ENCODE measurements at regions not wholly inside any gene's neighbourhood (a gene's known extent, or its start where the extent isn't known, plus 50 kb on each side); places are given as distances from the start of the nearest gene placed in this dataset.

DNA sequence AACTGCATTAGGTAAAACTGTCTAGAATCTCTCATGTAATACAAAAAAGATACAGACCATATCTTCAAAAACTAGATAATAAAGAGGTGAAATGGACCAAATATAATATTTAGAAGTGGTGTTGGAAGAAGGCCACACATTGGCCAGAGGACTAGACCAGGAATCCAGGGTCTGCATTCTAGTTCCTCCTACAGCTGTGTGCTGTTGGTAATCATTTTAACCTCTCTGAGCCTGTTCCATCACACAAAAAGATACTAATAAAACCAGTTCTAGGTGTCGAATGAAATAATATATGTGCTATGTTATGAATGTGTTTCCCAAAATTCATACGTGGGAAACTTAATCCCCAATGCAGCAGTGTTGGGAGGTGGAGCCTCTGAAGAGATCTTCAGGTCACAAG is 111.6 kb upstream of the RREB1 start:
- H3K27ac ChIP-seq: no peak overlapping the region
- TF ChIP-seq POLR2AphosphoS5 (IDR thresholded peaks at IDR 0.05) (no peak), POLR2A (IDR thresholded peaks at IDR 0.05) (no peak), EP300 (IDR thresholded peaks at IDR 0.05) (no peak)
- TF ChIP-seq, protein P1, sequence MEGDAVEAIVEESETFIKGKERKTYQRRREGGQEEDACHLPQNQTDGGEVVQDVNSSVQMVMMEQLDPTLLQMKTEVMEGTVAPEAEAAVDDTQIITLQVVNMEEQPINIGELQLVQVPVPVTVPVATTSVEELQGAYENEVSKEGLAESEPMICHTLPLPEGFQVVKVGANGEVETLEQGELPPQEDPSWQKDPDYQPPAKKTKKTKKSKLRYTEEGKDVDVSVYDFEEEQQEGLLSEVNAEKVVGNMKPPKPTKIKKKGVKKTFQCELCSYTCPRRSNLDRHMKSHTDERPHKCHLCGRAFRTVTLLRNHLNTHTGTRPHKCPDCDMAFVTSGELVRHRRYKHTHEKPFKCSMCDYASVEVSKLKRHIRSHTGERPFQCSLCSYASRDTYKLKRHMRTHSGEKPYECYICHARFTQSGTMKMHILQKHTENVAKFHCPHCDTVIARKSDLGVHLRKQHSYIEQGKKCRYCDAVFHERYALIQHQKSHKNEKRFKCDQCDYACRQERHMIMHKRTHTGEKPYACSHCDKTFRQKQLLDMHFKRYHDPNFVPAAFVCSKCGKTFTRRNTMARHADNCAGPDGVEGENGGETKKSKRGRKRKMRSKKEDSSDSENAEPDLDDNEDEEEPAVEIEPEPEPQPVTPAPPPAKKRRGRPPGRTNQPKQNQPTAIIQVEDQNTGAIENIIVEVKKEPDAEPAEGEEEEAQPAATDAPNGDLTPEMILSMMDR (IDR thresholded peaks at IDR 0.05): no peak
- WGBS: 84% methylated on average over 2 of the region's 2 CpGs
- no peaks in the 10 kb centered on the region for H3K36me3 ChIP-seq
- no peaks in the 10 kb centered on the region for H3K27me3 ChIP-seq
- H3K9me3 ChIP-seq: no peaks in the 10 kb centered on the region
- no peak overlapping the region for H3K4me3 ChIP-seq
- peaks cover 7% of the 10 kb centered on the region for H3K4me1 ChIP-seq
- no peak for DNase-seq (ENCODE audit: low spot score in 2 of 2)

DNA sequence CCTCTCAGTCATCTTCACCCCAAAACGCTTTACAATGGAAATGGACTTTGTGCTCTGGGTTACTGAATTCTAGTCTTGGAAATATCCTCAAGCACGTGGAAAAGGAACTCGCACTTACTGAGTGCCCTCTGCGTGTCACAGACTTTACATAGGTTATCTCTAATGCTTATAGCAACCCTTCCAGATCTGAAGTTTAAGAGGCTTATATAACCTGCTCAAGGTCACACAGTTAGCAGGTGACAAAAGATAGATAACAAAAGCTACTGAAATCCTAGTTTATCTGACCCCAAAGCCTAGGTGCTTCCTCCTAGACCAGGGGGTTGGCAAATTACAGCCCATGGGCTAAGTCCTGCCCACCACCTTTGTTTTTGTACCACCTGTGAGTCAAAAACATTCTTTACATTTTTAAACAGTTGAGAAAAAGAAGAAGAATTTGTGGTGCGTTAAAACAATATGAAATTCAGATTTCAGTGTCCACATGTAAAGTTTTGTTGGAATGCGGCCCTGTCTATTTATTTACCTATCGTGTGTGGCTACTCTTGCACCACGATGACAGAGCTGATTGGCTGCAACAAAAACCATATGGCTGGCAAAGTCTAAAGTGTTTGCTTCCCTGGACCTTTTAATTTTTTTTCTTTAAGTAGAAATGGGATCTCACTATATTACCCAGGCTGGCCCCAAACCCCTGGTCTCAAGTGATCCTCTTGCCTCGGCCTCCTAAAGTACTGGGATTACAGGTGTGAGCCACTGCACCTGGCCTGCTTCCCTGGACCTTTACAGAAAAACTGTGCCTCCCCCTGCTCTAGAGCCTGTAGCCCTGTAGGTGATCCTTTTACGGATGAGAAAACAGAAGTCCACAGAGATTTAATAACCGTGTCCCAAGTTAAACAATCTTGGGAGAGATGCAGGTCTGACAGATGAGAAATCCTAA is 110.2 kb upstream of the RREB1 start:
- no peaks in the 10 kb centered on the region for H3K9me3 ChIP-seq
- no peak overlapping the region for H3K4me3 ChIP-seq
- WGBS: 87% methylated on average over 11 of the region's 11 CpGs
- no peak for DNase-seq (ENCODE audit: low spot score in 2 of 2)
- peaks cover 7% of the 10 kb centered on the region for H3K4me1 ChIP-seq
- no peak for TF ChIP-seq EP300 (IDR thresholded peaks at IDR 0.05)
- TF ChIP-seq, protein P1 (IDR thresholded peaks at IDR 0.05): no peak
- no peak for TF ChIP-seq POLR2A (IDR thresholded peaks at IDR 0.05)
- no peak for TF ChIP-seq POLR2AphosphoS5 (IDR thresholded peaks at IDR 0.05)
- no peak overlapping the region for H3K27ac ChIP-seq
- no peaks in the 10 kb centered on the region for H3K36me3 ChIP-seq
- H3K27me3 ChIP-seq: no peaks in the 10 kb centered on the region

DNA sequence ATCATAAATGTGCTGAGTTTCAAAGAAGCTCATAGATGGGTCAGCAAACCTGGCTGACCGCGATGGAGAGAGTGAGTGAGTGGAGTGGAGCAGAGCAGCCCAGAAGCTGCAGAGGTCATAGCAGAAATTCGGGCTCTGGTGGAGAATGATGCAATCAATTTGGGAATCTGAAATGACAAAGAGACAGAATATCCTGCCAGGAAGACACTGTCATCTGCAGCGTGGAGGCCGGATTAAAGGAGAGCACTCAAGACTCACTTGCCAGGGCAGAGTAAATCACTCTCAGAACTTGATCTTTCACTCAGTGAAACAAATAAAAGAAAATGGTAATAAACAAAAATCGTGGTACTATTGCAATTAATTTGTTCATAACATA is 109.6 kb upstream of the RREB1 start:
- Histone ChIP-seq H3K4me1 (peaks cover 7% of the 10 kb centered on the region), H3K27ac (no peak overlapping the region), H3K36me3 (no peaks in the 10 kb centered on the region), H3K4me3 (no peak overlapping the region), H3K9me3 (no peaks in the 10 kb centered on the region), H3K27me3 (no peaks in the 10 kb centered on the region)
- 34% methylated on average over 6 of the region's 6 CpGs for WGBS
- TF ChIP-seq POLR2A (IDR thresholded peaks at IDR 0.05) (no peak), EP300 (IDR thresholded peaks at IDR 0.05) (no peak), POLR2AphosphoS5 (IDR thresholded peaks at IDR 0.05) (no peak)
- TF ChIP-seq, protein P1 (IDR thresholded peaks at IDR 0.05): no peak
- no peak for DNase-seq (ENCODE audit: low spot score in 2 of 2)

DNA sequence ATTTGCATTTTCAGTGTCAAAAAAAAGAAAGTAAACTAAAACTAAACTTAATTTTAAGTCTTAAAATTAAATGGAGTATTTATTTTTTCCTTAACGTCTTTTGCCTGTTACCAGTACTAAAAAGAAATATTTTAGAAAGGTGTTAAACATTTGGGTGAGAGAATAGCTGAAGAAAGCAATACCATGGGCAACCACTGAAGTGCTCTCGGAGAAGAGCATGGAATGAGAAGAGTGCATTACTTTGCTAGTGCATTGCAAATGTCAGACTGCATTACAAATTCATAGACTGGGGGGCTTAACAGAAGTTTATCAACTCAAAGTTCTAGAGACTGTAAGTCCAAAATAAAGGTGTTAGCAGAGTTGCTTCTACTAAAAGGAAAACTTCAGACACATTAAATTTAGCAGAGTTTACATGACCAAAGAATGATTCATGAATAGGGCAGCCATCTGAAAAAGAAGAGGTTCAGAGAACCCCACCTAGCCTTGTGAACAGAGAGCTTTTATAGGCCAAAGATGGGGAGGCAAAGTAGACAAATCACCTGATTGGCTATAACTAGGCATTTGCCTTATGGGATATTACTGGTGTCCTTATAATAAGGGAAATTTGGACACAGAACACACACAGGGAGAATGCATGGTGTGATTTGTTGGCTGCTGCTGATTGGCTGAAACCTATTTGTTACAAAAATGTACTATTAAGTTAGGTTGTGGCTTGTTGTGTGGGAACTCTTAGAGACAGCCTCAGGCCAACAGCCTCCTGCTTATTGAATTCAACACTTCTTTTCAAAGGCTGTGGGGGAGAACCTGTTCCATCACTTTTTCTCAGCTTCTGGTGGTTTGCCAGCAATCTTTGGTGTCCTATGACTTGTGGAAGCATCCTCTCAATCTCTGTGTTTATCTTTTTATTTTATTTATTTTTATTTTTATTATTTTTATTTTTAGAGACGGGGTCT is 106.7 kb upstream of the RREB1 start:
- peaks cover 5% of the 10 kb centered on the region for H3K4me1 ChIP-seq
- no peaks in the 10 kb centered on the region for H3K9me3 ChIP-seq
- no peak for DNase-seq (ENCODE audit: low spot score in 2 of 2)
- no peaks in the 10 kb centered on the region for H3K36me3 ChIP-seq
- no peaks in the 10 kb centered on the region for H3K27me3 ChIP-seq
- 94% methylated on average over 3 of the region's 3 CpGs for WGBS
- no peak for TF ChIP-seq EP300 (IDR thresholded peaks at IDR 0.05)
- H3K4me3 ChIP-seq: no peak overlapping the region
- no peak overlapping the region for H3K27ac ChIP-seq

DNA sequence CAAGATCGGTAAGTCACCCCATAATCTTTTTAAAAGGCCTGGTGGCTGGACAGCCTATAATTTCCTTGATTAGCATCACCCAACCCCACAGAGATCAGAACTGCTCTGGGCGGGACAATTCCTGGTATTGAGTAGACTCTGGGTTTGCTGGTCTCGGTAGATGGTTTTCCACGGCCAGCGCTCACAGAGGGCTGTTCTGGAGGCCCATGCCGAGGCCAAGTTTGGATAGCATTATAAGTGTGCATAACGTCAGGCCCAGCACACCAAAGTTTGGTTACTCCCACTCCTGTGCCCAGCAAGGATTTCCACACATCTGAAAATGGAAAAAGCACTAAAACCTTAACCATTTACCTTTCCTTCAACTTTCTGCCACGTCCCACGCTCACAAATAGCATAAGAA is 104.7 kb upstream of the RREB1 start:
- Histone ChIP-seq H3K4me1 (peaks cover 3% of the 10 kb centered on the region), H3K9me3 (no peaks in the 10 kb centered on the region), H3K27ac (no peak overlapping the region), H3K4me3 (no peak overlapping the region), H3K36me3 (no peaks in the 10 kb centered on the region), H3K27me3 (no peaks in the 10 kb centered on the region)
- no peak for DNase-seq (ENCODE audit: low spot score in 2 of 2)
- WGBS: 93% methylated on average over 9 of the region's 9 CpGs
- TF ChIP-seq, protein P1 (IDR thresholded peaks at IDR 0.05): no peak
- TF ChIP-seq POLR2A (IDR thresholded peaks at IDR 0.05) (no peak), POLR2AphosphoS5 (IDR thresholded peaks at IDR 0.05) (no peak), EP300 (IDR thresholded peaks at IDR 0.05) (no peak)
